ENCODE measurements at regions not wholly inside any gene's neighbourhood (a gene's known extent, or its start where the extent isn't known, plus 50 kb on each side); places are given as distances from the start of the nearest gene placed in this dataset.

DNA sequence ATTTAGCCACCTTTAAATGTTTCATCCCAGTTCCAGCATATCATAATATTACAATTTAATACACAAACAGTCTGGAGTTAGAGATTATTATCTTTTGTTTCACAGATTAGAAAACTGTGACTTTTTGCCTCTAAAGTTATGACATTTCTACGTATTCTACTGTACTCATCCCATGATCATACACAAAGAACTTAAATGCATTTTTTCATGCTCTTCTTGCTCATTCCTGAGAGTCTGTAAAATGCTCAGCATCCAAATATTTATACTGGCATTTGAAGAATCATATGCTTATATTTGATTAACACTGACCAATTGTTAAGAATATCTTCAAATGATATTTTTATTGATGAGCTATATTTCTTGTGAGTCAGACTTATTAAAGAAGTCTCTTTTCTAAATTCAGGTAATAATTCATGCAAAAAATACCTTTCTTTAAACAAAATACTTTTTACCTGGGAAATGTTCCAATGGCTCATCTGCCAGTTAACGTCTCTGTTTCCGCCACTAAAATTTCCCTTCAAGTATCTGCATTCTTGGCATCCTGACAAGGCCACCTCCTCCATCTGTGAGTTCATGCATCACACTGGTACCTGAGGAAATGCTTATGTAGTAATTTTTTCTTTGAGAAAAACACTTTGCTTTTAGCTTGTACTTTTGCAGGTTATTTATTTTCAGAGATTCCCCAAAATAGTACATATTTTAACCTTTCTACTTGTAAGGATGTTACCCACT is 139.6 kb upstream of the RASA1 start:
- Histone ChIP-seq H3K27ac (ENCODE audit: low read depth in 1 of 2, low read length in 2 of 2) (no peak overlapping the region), H3K4me2 (replicated peaks; ENCODE audit: extremely low read depth, low read length, poor library complexity, severe bottlenecking) (no peak overlapping the region), H3K9ac (ENCODE audit: insufficient read depth, low read length, poor library complexity, severe bottlenecking) (no peak overlapping the region), H3K79me2 (ENCODE audit: insufficient read depth, low read length) (no peaks in the 10 kb centered on the region), H3K36me3 (replicated peaks in 1 of 2; ENCODE audit: control insufficient read depth in 1 of 2, insufficient read depth in 2 of 2, low read length in 2 of 2) (no peaks in the 10 kb centered on the region), H3K27me3 (ENCODE audit: control insufficient read depth in 2 of 2, insufficient read depth in 2 of 2, low read length in 2 of 2) (no peaks in the 10 kb centered on the region), H3K4me1 (ENCODE audit: control insufficient read depth in 1 of 2, insufficient read depth in 2 of 2, low read length in 2 of 2) (no peaks in the 10 kb centered on the region), H3K9me3 (replicated peaks in 1 of 2; ENCODE audit: control insufficient read depth in 1 of 2, insufficient read depth in 1 of 2, low read length in 2 of 2) (no peaks in the 10 kb centered on the region), H2AFZ (ENCODE audit: insufficient read depth, low read depth, low read length, poor library complexity, severe bottlenecking) (no peak overlapping the region), H3K4me3 (replicated peaks in 1 of 3; ENCODE audit: low read depth in 2 of 3, low read length in 3 of 3) (no peak overlapping the region), H4K20me1 (ENCODE audit: insufficient read depth, low read length) (no peaks in the 10 kb centered on the region)
- WGBS (ENCODE audit: insufficient coverage), result no CpG with 5 or more reads among the region's 3 CpGs
- no peaks in the 10 kb centered on the region for H3K36me3 Mint-ChIP-seq
- no peak for TF ChIP-seq CTCF (IDR thresholded peaks at IDR 0.05)
- no peak for DNase-seq
- H3K4me3 Mint-ChIP-seq, result no peak overlapping the region
- peaks cover 0 to 4% (median 0%) of the 10 kb centered on the region in 7 donors for H3K9me3 Mint-ChIP-seq
- H3K27me3 Mint-ChIP-seq (ENCODE audit: low read depth in 3 of 3), result peaks cover 0 to 2% (median 1%) of the 10 kb centered on the region in 3 donors
- H3K27ac Mint-ChIP-seq, result no peak overlapping the region
- H3K4me1 Mint-ChIP-seq, result no peaks in the 10 kb centered on the region
- intact Hi-C loops (cut with micrococcal nuclease), result no loop called here

DNA sequence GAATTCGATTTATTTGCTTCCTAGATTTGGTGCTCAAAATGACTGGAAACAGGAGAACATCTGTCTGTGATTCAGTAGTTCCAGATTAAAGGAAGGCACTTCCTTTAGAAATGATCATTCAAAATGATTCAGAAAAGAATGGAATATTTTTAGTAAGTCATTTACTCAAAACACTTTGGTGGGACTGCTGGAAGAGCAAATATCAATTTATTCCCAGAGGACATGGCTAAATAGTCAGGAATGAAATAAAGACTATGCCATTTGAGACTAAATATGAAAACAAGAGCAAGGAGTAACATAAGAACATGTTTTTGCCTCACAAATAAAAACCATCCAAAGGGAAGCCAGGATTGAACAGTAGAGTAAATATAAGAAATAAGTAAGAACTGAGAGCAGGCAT is 138.6 kb upstream of the RASA1 start:
- Histone ChIP-seq H3K4me3 (replicated peaks in 1 of 3; ENCODE audit: low read depth in 2 of 3, low read length in 3 of 3) (no peak overlapping the region), H3K27me3 (ENCODE audit: control insufficient read depth in 2 of 2, insufficient read depth in 2 of 2, low read length in 2 of 2) (no peaks in the 10 kb centered on the region), H3K9ac (ENCODE audit: insufficient read depth, low read length, poor library complexity, severe bottlenecking) (no peak overlapping the region), H2AFZ (ENCODE audit: insufficient read depth, low read depth, low read length, poor library complexity, severe bottlenecking) (no peak overlapping the region), H3K27ac (ENCODE audit: low read depth in 1 of 2, low read length in 2 of 2) (no peak overlapping the region), H3K9me3 (replicated peaks in 1 of 2; ENCODE audit: control insufficient read depth in 1 of 2, insufficient read depth in 1 of 2, low read length in 2 of 2) (no peaks in the 10 kb centered on the region), H3K4me2 (replicated peaks; ENCODE audit: extremely low read depth, low read length, poor library complexity, severe bottlenecking) (no peak overlapping the region), H3K79me2 (ENCODE audit: insufficient read depth, low read length) (no peaks in the 10 kb centered on the region), H3K4me1 (ENCODE audit: control insufficient read depth in 1 of 2, insufficient read depth in 2 of 2, low read length in 2 of 2) (no peaks in the 10 kb centered on the region), H4K20me1 (ENCODE audit: insufficient read depth, low read length) (no peaks in the 10 kb centered on the region), H3K36me3 (replicated peaks in 1 of 2; ENCODE audit: control insufficient read depth in 1 of 2, insufficient read depth in 2 of 2, low read length in 2 of 2) (no peaks in the 10 kb centered on the region)
- peaks cover 0 to 2% (median 1%) of the 10 kb centered on the region in 3 donors for H3K27me3 Mint-ChIP-seq (ENCODE audit: low read depth in 3 of 3)
- no peak for DNase-seq
- no peak for TF ChIP-seq CTCF (IDR thresholded peaks at IDR 0.05)
- no peaks in the 10 kb centered on the region for H3K36me3 Mint-ChIP-seq
- 80% methylated on average over 1 of the region's 1 CpG for WGBS (ENCODE audit: insufficient coverage)
- no peak overlapping the region for H3K27ac Mint-ChIP-seq
- intact Hi-C loops (cut with micrococcal nuclease), result no loop called here
- H3K9me3 Mint-ChIP-seq, result peaks cover 0 to 4% (median 0%) of the 10 kb centered on the region in 7 donors
- H3K4me1 Mint-ChIP-seq, result no peaks in the 10 kb centered on the region
- H3K4me3 Mint-ChIP-seq, result no peak overlapping the region

All from CD14-positive monocyte (primary cell).